Kidney epithelial cell (primary cell): ENCODE measurements at regions not wholly inside any gene's neighbourhood (a gene's known extent, or its start where the extent isn't known, plus 50 kb on each side); places are given as distances from the start of the nearest gene placed in this dataset.
"Not testable (repeated sequence)": the region's sequence is repeated elsewhere in the genome, so short reads cannot be mapped to it uniquely, and the experiment has no call there.

Experiments used
- DNase-seq: peaks from one replicate; pipeline ENCODE4 v3.0.0-alpha.2; 2010; ENCODE audit warnings: low read depth
- H3K27me3 ChIP-seq: 2 replicates; pipeline ENCODE4 v1.6.0; 2011; ENCODE audit warnings: low read length; ENCODE audit not compliant: control insufficient read depth, insufficient read depth
- H3K36me3 ChIP-seq: 2 replicates; pipeline ENCODE4 v1.5.1; 2011; ENCODE audit warnings: low read length; ENCODE audit not compliant: control insufficient read depth, insufficient read depth
- H3K4me3 ChIP-seq: 2 replicates; pipeline ENCODE4 v1.5.1; 2011; ENCODE audit warnings: low read depth, mild to moderate bottlenecking, control low read depth, low read length
- TF ChIP-seq, protein P1 (sequence below): IDR thresholded peaks from 2 replicates; pipeline ENCODE4 v1.5.1; 2011; ENCODE audit warnings: mild to moderate bottlenecking, moderate library complexity, low read length, control low read depth, inconsistent platforms; ENCODE audit not compliant: insufficient read depth, poor library complexity, severe bottlenecking

DNA sequence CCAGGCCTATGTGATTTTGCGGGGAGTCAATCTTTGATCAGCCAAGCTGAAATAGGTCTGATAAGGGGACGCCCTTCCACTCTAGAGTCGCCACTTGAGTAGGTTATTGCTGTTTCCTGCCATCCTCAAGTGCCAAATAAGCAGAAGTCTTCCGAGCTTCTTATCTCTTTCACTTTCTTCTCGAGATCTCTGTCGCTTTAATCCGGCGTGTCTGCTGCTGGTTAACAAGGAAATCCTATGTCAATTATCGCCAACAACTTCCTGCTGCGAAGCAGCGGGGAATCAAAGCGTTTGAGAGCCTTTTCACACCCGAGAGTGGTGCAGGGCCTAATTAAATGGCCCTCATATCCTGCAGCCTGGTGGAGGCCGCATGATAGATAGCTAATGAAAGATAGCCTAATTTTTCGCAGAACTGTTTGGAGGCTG is 215.9 kb downstream of the RAB11FIP2 start:
- Histone ChIP-seq H3K27me3 (no peaks in the 10 kb centered on the region), H3K36me3 (no peaks in the 10 kb centered on the region), H3K4me3 (no peak overlapping the region)
- DNase-seq, result no peak
- TF ChIP-seq, protein P1, sequence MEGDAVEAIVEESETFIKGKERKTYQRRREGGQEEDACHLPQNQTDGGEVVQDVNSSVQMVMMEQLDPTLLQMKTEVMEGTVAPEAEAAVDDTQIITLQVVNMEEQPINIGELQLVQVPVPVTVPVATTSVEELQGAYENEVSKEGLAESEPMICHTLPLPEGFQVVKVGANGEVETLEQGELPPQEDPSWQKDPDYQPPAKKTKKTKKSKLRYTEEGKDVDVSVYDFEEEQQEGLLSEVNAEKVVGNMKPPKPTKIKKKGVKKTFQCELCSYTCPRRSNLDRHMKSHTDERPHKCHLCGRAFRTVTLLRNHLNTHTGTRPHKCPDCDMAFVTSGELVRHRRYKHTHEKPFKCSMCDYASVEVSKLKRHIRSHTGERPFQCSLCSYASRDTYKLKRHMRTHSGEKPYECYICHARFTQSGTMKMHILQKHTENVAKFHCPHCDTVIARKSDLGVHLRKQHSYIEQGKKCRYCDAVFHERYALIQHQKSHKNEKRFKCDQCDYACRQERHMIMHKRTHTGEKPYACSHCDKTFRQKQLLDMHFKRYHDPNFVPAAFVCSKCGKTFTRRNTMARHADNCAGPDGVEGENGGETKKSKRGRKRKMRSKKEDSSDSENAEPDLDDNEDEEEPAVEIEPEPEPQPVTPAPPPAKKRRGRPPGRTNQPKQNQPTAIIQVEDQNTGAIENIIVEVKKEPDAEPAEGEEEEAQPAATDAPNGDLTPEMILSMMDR, result no peak

DNA sequence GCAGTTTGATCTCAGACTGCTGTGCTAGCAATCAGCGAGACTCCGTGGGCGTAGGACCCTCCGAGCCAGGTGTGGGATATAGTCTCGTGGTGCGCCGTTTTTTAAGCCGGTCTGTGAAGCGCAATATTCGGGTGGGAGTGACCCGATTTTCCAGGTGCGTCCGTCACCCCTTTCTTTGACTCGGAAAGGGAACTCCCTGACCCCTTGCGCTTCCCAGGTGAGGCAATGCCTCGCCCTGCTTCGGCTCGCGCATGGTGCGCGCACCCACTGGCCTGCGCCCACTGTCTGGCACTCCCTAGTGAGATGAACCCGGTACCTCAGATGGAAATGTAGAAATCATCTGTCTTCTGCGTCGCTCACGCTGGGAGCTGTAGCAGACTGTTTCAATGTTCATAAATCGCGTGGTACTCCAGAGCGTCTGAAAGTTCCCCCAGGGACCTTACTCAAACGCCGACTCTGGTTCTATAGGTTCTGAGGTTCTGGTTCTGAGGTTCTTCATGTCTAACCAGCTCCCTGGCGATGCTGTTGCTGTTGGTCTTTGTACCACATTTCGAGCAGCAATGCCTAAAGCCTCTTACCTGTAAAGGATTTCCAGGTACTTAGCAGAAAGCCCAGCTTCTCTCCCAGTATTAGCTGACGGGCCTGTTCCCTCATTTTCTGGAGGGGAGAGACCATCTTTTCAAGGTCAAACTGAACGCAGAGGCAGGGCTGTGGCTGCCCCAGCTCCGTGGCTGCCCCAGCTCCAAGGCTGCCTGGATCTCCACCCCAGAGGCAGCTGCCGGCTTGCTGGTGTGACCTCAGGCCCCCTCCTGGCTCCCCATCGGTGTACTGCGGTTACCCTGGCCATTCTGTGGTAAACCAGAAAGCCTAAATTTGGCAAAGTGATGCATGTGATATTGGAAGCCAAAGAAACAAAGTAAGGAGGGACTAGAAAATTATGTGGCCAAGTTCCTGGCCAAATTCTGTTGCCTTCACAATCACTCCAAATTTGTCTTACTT is 207.9 kb downstream of the RAB11FIP2 start:
- DNase-seq, H3K27me3 ChIP-seq, H3K4me3 ChIP-seq: not testable (repeated sequence)

DNA sequence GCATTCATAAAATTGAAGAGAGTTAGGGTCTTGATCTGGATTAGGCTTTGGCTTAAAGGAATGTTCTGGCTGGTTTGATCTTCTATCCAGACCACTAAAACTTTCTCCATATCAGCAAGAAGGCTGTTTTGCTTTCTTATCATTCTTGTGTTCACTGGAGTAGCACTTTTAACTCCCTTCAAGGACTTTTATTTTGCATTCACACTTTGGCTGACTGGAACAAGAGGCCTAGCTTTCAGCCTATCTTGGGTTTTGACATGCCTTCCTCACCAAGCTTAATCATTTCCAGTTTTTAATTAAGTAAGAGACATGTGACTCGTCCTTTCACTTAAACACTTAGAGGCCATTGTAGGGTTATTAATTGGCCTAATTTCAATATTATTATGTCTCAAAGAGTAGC is 190.3 kb downstream of the RAB11FIP2 start:
- DNase-seq, H3K27me3 ChIP-seq, H3K4me3 ChIP-seq, H3K36me3 ChIP-seq: not testable (repeated sequence)

More for the DNA sequence above, 207.9 kb downstream of the RAB11FIP2 start:
- H3K36me3 ChIP-seq, result not testable (repeated sequence)

DNA sequence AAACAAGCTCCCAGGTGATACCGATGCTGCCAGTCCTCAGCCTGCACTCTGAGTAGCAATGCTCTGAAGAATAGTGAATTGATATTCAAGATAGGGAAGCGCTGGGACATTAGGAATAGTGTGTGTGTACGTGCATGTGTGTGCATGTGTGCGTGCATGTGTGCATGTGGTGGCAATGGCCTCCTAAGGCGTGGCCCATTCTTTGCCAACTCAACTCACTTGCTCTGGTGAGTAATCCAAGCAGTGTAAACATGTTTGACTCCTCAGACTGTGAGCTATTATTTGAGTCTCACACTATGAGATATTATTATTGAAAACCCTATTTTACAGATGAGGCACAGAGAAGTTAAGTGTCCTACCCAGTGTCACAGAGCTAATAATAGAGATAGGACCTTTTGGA is 186.6 kb downstream of the RAB11FIP2 start:
- Histone ChIP-seq H3K36me3 (no peaks in the 10 kb centered on the region), H3K27me3 (no peaks in the 10 kb centered on the region), H3K4me3 (no peak overlapping the region)
- DNase-seq, result no peak
- TF ChIP-seq, protein P1, result no peak

DNA sequence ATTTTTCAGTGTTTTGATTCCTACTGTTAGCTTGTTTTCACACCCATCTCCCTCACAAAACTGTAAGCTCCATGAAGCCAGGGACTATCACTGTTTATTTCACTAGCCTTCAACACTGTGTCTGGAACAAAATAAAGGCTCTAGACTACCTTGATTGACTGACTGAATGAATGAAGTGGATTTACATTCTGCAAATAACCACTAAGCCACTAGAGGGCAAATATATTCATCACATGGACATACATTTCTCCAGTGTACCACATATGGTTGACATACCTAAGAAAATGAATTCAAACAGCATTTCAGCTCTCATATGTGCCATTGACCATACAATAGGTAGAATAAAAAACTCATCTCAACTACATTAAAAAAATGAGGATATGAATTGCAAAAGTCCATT is 185.9 kb downstream of the RAB11FIP2 start:
- DNase-seq, result no peak

DNA sequence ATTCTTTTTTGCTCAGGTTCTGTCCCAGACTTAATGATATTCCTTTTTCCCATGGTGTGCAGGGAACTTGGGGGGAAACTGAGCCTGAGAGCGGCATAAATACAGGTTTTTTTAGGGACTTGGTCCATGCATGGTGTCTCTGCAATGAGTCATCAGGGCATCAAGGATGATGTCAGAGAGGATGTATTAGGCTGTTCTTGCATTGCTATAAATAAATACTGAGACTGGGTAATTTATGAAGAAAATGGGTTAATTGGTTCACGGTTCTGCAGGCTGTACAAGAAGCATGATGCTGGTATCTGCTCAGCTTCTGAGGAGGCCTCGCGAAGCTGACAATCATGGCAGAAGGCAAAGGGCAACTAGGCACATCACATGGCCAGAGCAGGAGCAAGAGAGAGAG is 185.4 kb downstream of the RAB11FIP2 start:
- H3K27me3 ChIP-seq, result no peaks in the 10 kb centered on the region
- DNase-seq, result no peak
- TF ChIP-seq, protein P1, result no peak
- H3K36me3 ChIP-seq, result no peaks in the 10 kb centered on the region
- H3K4me3 ChIP-seq, result no peak overlapping the region

More for the DNA sequence above, 185.9 kb downstream of the RAB11FIP2 start:
- no peaks in the 10 kb centered on the region for H3K27me3 ChIP-seq
- TF ChIP-seq, protein P1, result no peak
- no peaks in the 10 kb centered on the region for H3K36me3 ChIP-seq
- no peak overlapping the region for H3K4me3 ChIP-seq
